Psoas muscle (tissue), 7 donors: ENCODE measurements at regions not wholly inside any gene's neighbourhood (a gene's known extent, or its start where the extent isn't known, plus 50 kb on each side); places are given as distances from the start of the nearest gene placed in this dataset.
"Not testable (repeated sequence)": the region's sequence is repeated elsewhere in the genome, so short reads cannot be mapped to it uniquely, and the experiment has no call there.

Source experiments
- ATAC-seq, 4 donors: fragments of 200-7000 bp; cut with Tn5 transposase; one replicate each; pipeline ENCODE4 v1.9.1; 2020; ENCODE audit warnings: moderate library complexity in 3 of 4, mild to moderate bottlenecking in 2 of 4
- DNase-seq, 2 donors: peaks; one replicate each; pipeline ENCODE4 v3.0.0-alpha.2; 2020
- H3K27ac ChIP-seq: fragments of 200-600 bp; one replicate; pipeline ENCODE4 v1.8.0; 2022
- H3K27me3 ChIP-seq, 3 donors: fragments of 200-600 bp in 1 of 3; one replicate each; pipeline versions ENCODE4 v1.6.1 to v1.8.0; 2013 to 2022; ENCODE audit warnings: low read length in 2 of 3, mild to moderate bottlenecking in 2 of 3, moderate library complexity in 1 of 3; ENCODE audit not compliant: insufficient read depth in 3 of 3
- H3K36me3 ChIP-seq, 2 donors: fragments of 200-600 bp in 1 of 2; one replicate each; pipeline versions ENCODE4 v1.6.1 to v1.8.0; 2013 to 2022; ENCODE audit warnings: low read depth in 1 of 2, mild to moderate bottlenecking in 1 of 2, moderate library complexity in 1 of 2; ENCODE audit not compliant: insufficient read depth in 1 of 2
- H3K4me1 ChIP-seq: fragments of 200-600 bp; one replicate; pipeline ENCODE4 v1.8.0; 2022
- H3K4me3 ChIP-seq: fragments of 200-600 bp; one replicate; pipeline ENCODE4 v1.8.0; 2022; ENCODE audit warnings: mild to moderate bottlenecking
- H3K9me3 ChIP-seq: fragments of 200-600 bp; one replicate; pipeline ENCODE4 v1.8.0; 2022
- WGBS, 3 donors: extraction: QIAGEN DNeasy Blood & Tissue Kit; methylation state at CpG; one replicate each; pipeline versions ENCODE4 v1.1.6 to v1.1.7; 2013; 5-methylcytosine and 5-hydroxymethylcytosine counted together
- intact Hi-C, 2 donors: fragments of 100-400 bp; cut with DNase I; formaldehyde crosslinking; loops; one replicate each; pipeline versions ENCODE4 v1.11.0 to v1.14.2; 2022
- TF ChIP-seq, protein P1 (sequence below): fragments of 200-600 bp; IDR thresholded peaks from one replicate; pipeline ENCODE4 v1.8.0; 2022; ENCODE audit warnings: antibody characterized with exemption
- donor health status: healthy with polysubstance abuse.
- donor health status: DM: no; HTN: no; CAD: no; lungs with moderate emphysema.
- donor health status: Bipolar disorder and iron deficiency.
- donor health status: healthy.
- donor health status: DM: yes; HTN: yes; CAD: no.
- donor health status: DM: no; HTN: no; CAD: no.
- donor health status: DM: yes; HTN: yes; CAD: no.

DNA sequence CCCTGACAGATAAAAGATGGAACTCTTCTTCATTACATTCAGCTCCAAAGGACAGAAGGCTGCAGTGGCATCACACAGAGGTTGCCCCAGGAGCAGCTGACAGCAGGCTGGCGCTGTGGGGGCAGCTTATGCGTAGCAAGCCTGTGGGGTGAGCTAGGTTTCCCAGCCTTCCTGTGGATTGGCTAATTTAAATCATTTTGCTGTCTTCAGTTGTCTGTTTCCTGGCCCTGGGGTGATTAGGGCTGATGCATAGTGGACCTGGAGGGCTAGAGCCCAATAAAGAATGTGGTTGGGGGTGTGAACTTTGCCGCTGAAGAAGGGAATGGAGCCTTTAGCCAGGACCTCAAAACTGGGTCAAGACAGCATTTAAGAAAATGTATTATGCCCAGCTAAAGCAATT lies 1038.0 kb downstream of the SOCS6 start:
- TF ChIP-seq, protein P1, sequence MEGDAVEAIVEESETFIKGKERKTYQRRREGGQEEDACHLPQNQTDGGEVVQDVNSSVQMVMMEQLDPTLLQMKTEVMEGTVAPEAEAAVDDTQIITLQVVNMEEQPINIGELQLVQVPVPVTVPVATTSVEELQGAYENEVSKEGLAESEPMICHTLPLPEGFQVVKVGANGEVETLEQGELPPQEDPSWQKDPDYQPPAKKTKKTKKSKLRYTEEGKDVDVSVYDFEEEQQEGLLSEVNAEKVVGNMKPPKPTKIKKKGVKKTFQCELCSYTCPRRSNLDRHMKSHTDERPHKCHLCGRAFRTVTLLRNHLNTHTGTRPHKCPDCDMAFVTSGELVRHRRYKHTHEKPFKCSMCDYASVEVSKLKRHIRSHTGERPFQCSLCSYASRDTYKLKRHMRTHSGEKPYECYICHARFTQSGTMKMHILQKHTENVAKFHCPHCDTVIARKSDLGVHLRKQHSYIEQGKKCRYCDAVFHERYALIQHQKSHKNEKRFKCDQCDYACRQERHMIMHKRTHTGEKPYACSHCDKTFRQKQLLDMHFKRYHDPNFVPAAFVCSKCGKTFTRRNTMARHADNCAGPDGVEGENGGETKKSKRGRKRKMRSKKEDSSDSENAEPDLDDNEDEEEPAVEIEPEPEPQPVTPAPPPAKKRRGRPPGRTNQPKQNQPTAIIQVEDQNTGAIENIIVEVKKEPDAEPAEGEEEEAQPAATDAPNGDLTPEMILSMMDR, result no peak
- H3K9me3 ChIP-seq, result no peaks in the 10 kb centered on the region
- DNase-seq (no peak), ATAC-seq (no peak)
- H3K27ac ChIP-seq, result no peak overlapping the region
- H3K4me3 ChIP-seq, result no peak overlapping the region
- H3K36me3 ChIP-seq, result no peaks in the 10 kb centered on the region
- H3K4me1 ChIP-seq, result no peaks in the 10 kb centered on the region
- intact Hi-C loops, result no loop called here
- H3K27me3 ChIP-seq, result no peaks in the 10 kb centered on the region
- 69 to 82% (median 78%) methylated on average over 3 of the region's 3 CpGs for WGBS, 3 donors

DNA sequence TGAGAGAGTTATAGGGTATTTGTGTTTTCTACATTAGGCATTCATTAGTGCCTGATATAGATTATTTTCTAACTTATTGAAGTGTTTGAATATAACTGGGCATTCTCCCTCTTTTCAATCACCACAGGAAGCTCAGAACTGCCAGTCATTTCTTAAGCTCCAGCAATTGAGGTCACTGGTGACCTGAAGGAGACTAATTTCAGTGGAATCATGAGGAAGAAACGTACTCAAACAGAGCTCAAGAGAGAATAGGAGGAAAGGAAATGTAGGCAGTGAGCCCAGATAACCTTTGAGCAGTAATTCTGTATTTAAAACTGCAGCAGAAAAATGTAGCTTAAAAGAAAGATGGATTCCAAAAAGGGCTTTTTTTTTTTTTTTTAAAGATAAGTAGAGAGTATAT lies 1035.5 kb downstream of the SOCS6 start:
- Histone ChIP-seq H3K4me3 (no peak overlapping the region), H3K4me1 (no peaks in the 10 kb centered on the region), H3K36me3 (no peaks in the 10 kb centered on the region), H3K9me3 (no peaks in the 10 kb centered on the region), H3K27me3 (no peaks in the 10 kb centered on the region), H3K27ac (no peak overlapping the region)
- TF ChIP-seq, protein P1, result no peak
- ATAC-seq, result no peak
- intact Hi-C loops, result no loop called here
- no peak for DNase-seq
- 28 to 47% (median 33%) methylated on average over 1 of the region's 1 CpG for WGBS, 3 donors

DNA sequence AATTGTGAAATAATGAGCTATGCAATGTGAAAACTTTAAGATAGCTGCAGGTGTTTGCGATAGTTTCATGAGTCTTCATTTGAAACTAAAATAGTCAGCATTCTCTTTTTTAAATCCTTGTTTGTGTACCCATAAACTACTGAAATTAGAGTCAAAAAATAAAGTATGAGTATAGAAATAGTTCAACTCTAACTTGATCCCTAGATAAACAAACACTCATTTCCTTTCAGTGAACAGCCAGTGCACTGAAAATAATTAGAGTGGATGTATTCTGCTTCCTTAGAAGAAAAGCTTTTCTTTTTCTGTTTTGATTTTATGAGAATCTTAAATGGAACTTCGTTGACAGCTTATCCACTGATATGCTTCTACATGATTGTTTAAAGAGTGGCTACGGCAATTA lies 1033.4 kb downstream of the SOCS6 start:
- TF ChIP-seq, protein P1, result no peak
- DNase-seq (no peak), ATAC-seq (no peak)
- intact Hi-C loops, result no loop called here
- H3K9me3 ChIP-seq, result no peaks in the 10 kb centered on the region
- WGBS, 3 donors, result 49 to 62% (median 55%) methylated on average over 3 of the region's 3 CpGs
- no peaks in the 10 kb centered on the region for H3K4me1 ChIP-seq
- H3K27ac ChIP-seq, result no peak overlapping the region
- no peaks in the 10 kb centered on the region for H3K27me3 ChIP-seq
- H3K4me3 ChIP-seq, result no peak overlapping the region
- no peaks in the 10 kb centered on the region for H3K36me3 ChIP-seq

GRCh38 chr18:71321319-71321718 lies 1032.5 kb downstream of the SOCS6 start:
- TF ChIP-seq, protein P1, result no peak
- Histone ChIP-seq H3K4me1 (no peaks in the 10 kb centered on the region), H3K27me3 (no peaks in the 10 kb centered on the region), H3K27ac (no peak overlapping the region), H3K9me3 (no peaks in the 10 kb centered on the region), H3K36me3 (no peaks in the 10 kb centered on the region), H3K4me3 (no peak overlapping the region)
- ATAC-seq (no peak), DNase-seq (no peak)
- 85 to 89% (median 87%) methylated on average over 3 of the region's 3 CpGs for WGBS, 3 donors
- intact Hi-C loops, result no loop called here

DNA sequence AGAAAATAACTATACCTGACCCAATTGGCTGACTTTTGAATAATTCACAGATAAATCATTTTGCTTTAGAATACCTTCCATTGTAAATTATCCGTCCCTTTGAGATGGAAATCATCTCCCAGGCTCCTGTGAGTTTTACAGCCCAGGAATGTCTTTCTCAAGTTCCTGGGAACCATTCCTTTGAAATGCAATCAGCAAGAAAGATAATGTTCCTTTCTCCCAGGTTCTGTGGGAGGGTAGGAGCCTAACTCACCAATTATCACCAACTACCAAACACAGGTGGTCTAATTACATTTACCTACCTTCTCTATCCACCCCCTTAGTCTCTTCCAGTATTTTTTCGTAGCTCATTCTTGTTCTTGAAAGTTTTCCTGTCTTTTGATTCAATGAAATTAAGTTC lies 1016.0 kb downstream of the SOCS6 start:
- ATAC-seq, result no peak
- Histone ChIP-seq H3K4me3 (no peak overlapping the region), H3K9me3 (no peaks in the 10 kb centered on the region), H3K27me3 (no peaks in the 10 kb centered on the region), H3K27ac (no peak overlapping the region), H3K36me3 (no peaks in the 10 kb centered on the region), H3K4me1 (no peaks in the 10 kb centered on the region)
- no peak for DNase-seq
- TF ChIP-seq, protein P1, result no peak
- 33 to 44% (median 35%) methylated on average over 2 of the region's 2 CpGs for WGBS, 3 donors
- intact Hi-C loops, result no loop called here

DNA sequence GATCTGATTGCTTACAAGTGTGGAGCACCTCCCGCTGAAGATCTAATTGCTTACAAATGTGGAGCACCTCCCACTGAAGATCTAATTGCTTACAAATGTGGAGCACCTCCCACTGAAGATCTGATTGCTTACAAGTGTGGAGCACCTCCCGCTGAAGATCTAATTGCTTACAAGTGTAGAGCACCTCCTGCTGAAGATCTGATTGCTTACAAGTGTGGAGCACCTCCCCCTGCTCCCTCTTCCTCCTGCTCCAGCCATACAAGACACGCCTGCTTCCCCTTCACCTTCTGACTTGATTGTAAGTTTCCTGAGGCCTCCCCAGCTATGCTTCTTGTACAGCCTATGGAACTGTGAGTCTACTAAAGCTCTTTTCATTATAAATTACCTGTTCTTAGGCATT lies 1014.9 kb downstream of the SOCS6 start:
- ATAC-seq, DNase-seq, H3K9me3 ChIP-seq, H3K4me3 ChIP-seq, H3K4me1 ChIP-seq, H3K36me3 ChIP-seq, H3K27ac ChIP-seq, intact Hi-C loops, H3K27me3 ChIP-seq: not testable (repeated sequence)
- 33 to 37% (median 33%) methylated on average over 3 of the region's 3 CpGs for WGBS, 3 donors
